NCI-H345 treated with DMSO at 0.1 percent for 48 hours (cell line): ENCODE measurements at regions not wholly inside any gene's neighbourhood (a gene's known extent, or its start where the extent isn't known, plus 50 kb on each side); places are given as distances from the start of the nearest gene placed in this dataset.
"Not testable (repeated sequence)": the region's sequence is repeated elsewhere in the genome, so short reads cannot be mapped to it uniquely, and the experiment has no call there.

ENCODE experiments used
- DNase-seq: peaks from one replicate; lab custom pipeline; 2025; ENCODE audit not compliant: unreplicated experiment; lab: John Stamatoyannopoulos, UW

- no peak for DNase-seq
Measured at GRCh38 chr14:38357557-38357956, 101.7 kb upstream of the CLEC14A start.

GRCh38 chr14:38355473-38355872 lies 99.6 kb upstream of the CLEC14A start:
- DNase-seq, result not testable (repeated sequence)

- DNase-seq, result no peak
Measured at GRCh38 chr14:38350102-38350501, 94.2 kb upstream of the CLEC14A start.

- DNase-seq, result no peak
Measured at GRCh38 chr14:38342803-38343202, 86.9 kb upstream of the CLEC14A start.

GRCh38 chr14:38339696-38340095 lies 83.8 kb upstream of the CLEC14A start:
- DNase-seq, result no peak

GRCh38 chr14:38336298-38336697 lies 80.4 kb upstream of the CLEC14A start:
- no peak for DNase-seq

- DNase-seq, result no peak
Measured at GRCh38 chr14:38330275-38330674, 74.4 kb upstream of the CLEC14A start.

GRCh38 chr14:38329246-38329645 lies 73.4 kb upstream of the CLEC14A start:
- no peak for DNase-seq

GRCh38 chr14:38316922-38317321 lies 61.0 kb upstream of the CLEC14A start:
- no peak for DNase-seq

- no peak for DNase-seq
Measured at GRCh38 chr14:38311655-38312054, 55.8 kb upstream of the CLEC14A start.

- DNase-seq, result no peak
Measured at GRCh38 chr14:38310420-38310995, 54.6 kb upstream of the CLEC14A start.

- no peak for DNase-seq
Measured at GRCh38 chr14:38309522-38310277, 53.8 kb upstream of the CLEC14A start.
